ENCODE measurements at regions not wholly inside any gene's neighbourhood (a gene's known extent, or its start where the extent isn't known, plus 50 kb on each side); places are given as distances from the start of the nearest gene placed in this dataset.

GRCh38 chr10:78616125-78616695 lies 452.6 kb upstream of the ZMIZ1 start:
- H3K4me3 ChIP-seq (ENCODE audit: low read depth, low read length) = no peak overlapping the region
- TF ChIP-seq CTCF (IDR thresholded peaks at IDR 0.05; ENCODE audit: insufficient read depth, low read depth, low read length, missing control alignments) = no peak
- DNase-seq (ENCODE audit: low read depth) = no peak

- DNase-seq (ENCODE audit: low read depth) = no peak
- no peak overlapping the region for H3K4me3 ChIP-seq (ENCODE audit: low read depth, low read length)
- TF ChIP-seq CTCF (IDR thresholded peaks at IDR 0.05; ENCODE audit: insufficient read depth, low read depth, low read length, missing control alignments) = no peak
Measured at GRCh38 chr10:78617115-78617514, 451.7 kb upstream of the ZMIZ1 start.

- no peak overlapping the region for H3K4me3 ChIP-seq (ENCODE audit: low read depth, low read length)
Measured at GRCh38 chr10:78617631-78618030, 451.1 kb upstream of the ZMIZ1 start.

GRCh38 chr10:78618050-78618449 lies 450.7 kb upstream of the ZMIZ1 start:
- H3K4me3 ChIP-seq (ENCODE audit: low read depth, low read length) = no peak overlapping the region
- no peak for TF ChIP-seq CTCF (IDR thresholded peaks at IDR 0.05; ENCODE audit: insufficient read depth, low read depth, low read length, missing control alignments)
- no peak for DNase-seq (ENCODE audit: low read depth)

More at GRCh38 chr10:78617631-78618030, 451.1 kb upstream of the ZMIZ1 start:
- DNase-seq (ENCODE audit: low read depth) = no peak
- TF ChIP-seq CTCF (IDR thresholded peaks at IDR 0.05; ENCODE audit: insufficient read depth, low read depth, low read length, missing control alignments) = no peak

- no peak for TF ChIP-seq CTCF (IDR thresholded peaks at IDR 0.05; ENCODE audit: insufficient read depth, low read depth, low read length, missing control alignments)
- no peak overlapping the region for H3K4me3 ChIP-seq (ENCODE audit: low read depth, low read length)
- no peak for DNase-seq (ENCODE audit: low read depth)
Measured at GRCh38 chr10:78619115-78619851, 449.5 kb upstream of the ZMIZ1 start.

GRCh38 chr10:78619896-78620295 lies 448.9 kb upstream of the ZMIZ1 start:
- no peak for TF ChIP-seq CTCF (IDR thresholded peaks at IDR 0.05; ENCODE audit: insufficient read depth, low read depth, low read length, missing control alignments)
- DNase-seq (ENCODE audit: low read depth) = no peak
- H3K4me3 ChIP-seq (ENCODE audit: low read depth, low read length) = no peak overlapping the region

Measured in GM12865 (cell line).